ENCODE measurements at regions not wholly inside any gene's neighbourhood (a gene's known extent, or its start where the extent isn't known, plus 50 kb on each side); places are given as distances from the start of the nearest gene placed in this dataset.

DNA sequence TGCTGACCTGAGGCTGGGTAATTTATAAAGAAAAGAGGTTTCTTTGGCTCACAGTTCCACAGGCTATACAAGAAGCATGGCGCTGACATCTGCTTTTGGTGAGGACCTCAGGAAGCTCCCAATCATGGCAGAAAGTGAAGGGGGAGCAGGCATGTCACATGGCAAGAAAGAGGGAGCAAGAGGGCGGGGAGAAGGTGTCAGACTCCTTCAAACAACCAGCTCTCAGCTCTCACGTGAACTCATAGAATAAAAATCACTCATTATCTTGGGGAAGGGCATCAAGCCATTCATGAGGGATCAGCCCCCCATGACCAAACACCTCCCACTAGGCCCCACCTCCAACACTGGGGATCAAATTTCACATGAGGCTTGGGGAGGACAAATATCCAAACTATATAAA lies 266.8 kb downstream of the RHOU start:
- TF ChIP-seq CTCF (conservative IDR thresholded peaks at IDR 0.05) (no peak), EZH2 (IDR thresholded peaks at IDR 0.05; ENCODE audit: low read depth) (no peak)

Measured in PC-9 (cell line).